Keratinocyte (primary cell): ENCODE measurements at regions not wholly inside any gene's neighbourhood (a gene's known extent, or its start where the extent isn't known, plus 50 kb on each side); places are given as distances from the start of the nearest gene placed in this dataset.
"Not testable (repeated sequence)": the region's sequence is repeated elsewhere in the genome, so short reads cannot be mapped to it uniquely, and the experiment has no call there.

ENCODE experiments used
- DNase-seq: peaks from one replicate; pipeline ENCODE4 v3.0.0-alpha.2; 2011; ENCODE audit warnings: low read depth, missing footprints, low spot score
- FAIRE-seq: peaks from 2 replicates; lab custom pipeline; 2011; peaks lifted over from hg19 to GRCh38; lab: Jason Lieb, UNC
- H2AFZ ChIP-seq: 2 replicates; pipeline ENCODE4 v1.6.0; 2012; ENCODE audit warnings: low read length, control low read depth, inconsistent platforms; ENCODE audit not compliant: control insufficient read depth
- H3K27ac ChIP-seq: 2 replicates; pipeline ENCODE4 v1.5.1; 2011; ENCODE audit warnings: low read length; ENCODE audit not compliant: control insufficient read depth, insufficient read depth
- H3K27me3 ChIP-seq: 3 replicates; pipeline ENCODE4 v1.6.0; 2011; ENCODE audit warnings: low read length; ENCODE audit not compliant: control insufficient read depth, insufficient read depth; ENCODE audit errors: extremely low read depth
- H3K36me3 ChIP-seq, 2 experiments: 2 replicates in 1 of 2; 3 replicates in 1 of 2; pipeline ENCODE4 v1.5.1; 2011; ENCODE audit warnings: low read length in 2 of 2, mild to moderate bottlenecking in 1 of 2; ENCODE audit not compliant: control insufficient read depth in 2 of 2, insufficient read depth in 2 of 2; ENCODE audit errors: extremely low read depth in 1 of 2
- H3K4me1 ChIP-seq: 3 replicates; pipeline ENCODE4 v1.5.1; 2011; ENCODE audit warnings: low read length; ENCODE audit not compliant: control insufficient read depth, insufficient read depth; ENCODE audit errors: extremely low read depth
- H3K4me2 ChIP-seq: 3 replicates; pipeline ENCODE4 v1.6.0; 2011; ENCODE audit warnings: low read depth, low read length; ENCODE audit not compliant: control insufficient read depth, insufficient read depth; ENCODE audit errors: extremely low read depth
- H3K4me3 ChIP-seq, 3 experiments: fragments of 200-600 bp in 1 of 3; sonication (generic) in 1 of 3; 2 replicates in 2 of 3; 3 replicates in 1 of 3; pipeline ENCODE4 v1.5.1; 2011 to 2016; ENCODE audit warnings: low read length in 3 of 3, mild to moderate bottlenecking in 3 of 3, control low read depth in 2 of 3, inconsistent platforms in 1 of 3, low read depth in 1 of 3, mixed read lengths in 1 of 3, mixed run types in 1 of 3, moderate library complexity in 1 of 3; ENCODE audit not compliant: control insufficient read depth in 2 of 3, insufficient read depth in 2 of 3; ENCODE audit errors: extremely low read depth in 1 of 3
- H3K79me2 ChIP-seq: 2 replicates; pipeline ENCODE4 v1.6.0; 2012; ENCODE audit warnings: low read length; ENCODE audit not compliant: control insufficient read depth, insufficient read depth
- H3K9ac ChIP-seq: 3 replicates; pipeline ENCODE4 v1.6.0; 2011; ENCODE audit warnings: low read length; ENCODE audit not compliant: control insufficient read depth, insufficient read depth; ENCODE audit errors: extremely low read depth
- H3K9me1 ChIP-seq: 3 replicates; pipeline ENCODE4 v1.6.0; 2011; ENCODE audit warnings: low read length; ENCODE audit not compliant: control insufficient read depth, insufficient read depth; ENCODE audit errors: extremely low read depth
- H3K9me3 ChIP-seq: 2 replicates; pipeline ENCODE4 v1.5.1; 2012; ENCODE audit warnings: low read depth, low read length; ENCODE audit not compliant: control insufficient read depth
- H4K20me1 ChIP-seq: 3 replicates; pipeline ENCODE4 v1.6.0; 2011; ENCODE audit warnings: low read length; ENCODE audit not compliant: control insufficient read depth, insufficient read depth; ENCODE audit errors: extremely low read depth
- CTCF ChIP-seq, 3 experiments: IDR thresholded peaks in 1 of 3; conservative IDR thresholded peaks in 1 of 3; optimal IDR thresholded peaks in 1 of 3; 2 replicates in 2 of 3; 3 replicates in 1 of 3; pipeline versions ENCODE3 to v1.5.1; 2011; ENCODE audit warnings: low read length in 3 of 3, mild to moderate bottlenecking in 3 of 3, moderate library complexity in 2 of 3, control low read depth in 1 of 3, inconsistent platforms in 1 of 3; ENCODE audit not compliant: insufficient read depth in 2 of 3; ENCODE audit errors: extremely low read depth in 1 of 3
- EZH2 ChIP-seq: IDR thresholded peaks from one replicate; pipeline ENCODE4 v1.6.1; 2012; ENCODE audit warnings: inconsistent platforms, mild to moderate bottlenecking, low read length, moderate library complexity
- dilution Hi-C: fragments of 300-500 bp; cut with MboI; formaldehyde crosslinking; loops from one replicate; pipeline ENCODE4 v1.7.0; 2020; ENCODE audit warnings: low sequenced_read_pairs; ENCODE audit not compliant: extremely low pct_ligation_motif_present

- DNase-seq (no peak), FAIRE-seq (peak; percentile 66)
- no peaks in the 10 kb centered on the region for H3K9me3 ChIP-seq
- no peaks in the 10 kb centered on the region for H3K79me2 ChIP-seq
- no peaks in the 10 kb centered on the region for H3K36me3 ChIP-seq
- dilution Hi-C loops = no loop called here
- peak overlapping the region; percentile 91 for H3K4me2 ChIP-seq
- TF ChIP-seq EZH2 (no peak), CTCF (optimal IDR thresholded peaks at IDR 0.05 in 1 of 3, IDR thresholded peaks at IDR 0.05 in 1 of 3, conservative IDR thresholded peaks at IDR 0.05 in 1 of 3; ENCODE audit: extremely low read depth in 1 of 3, insufficient read depth in 2 of 3, low read length in 3 of 3) (no peak)
- H3K27ac ChIP-seq = peak overlapping the region; percentile 36
- H3K27me3 ChIP-seq = no peaks in the 10 kb centered on the region
- H2AFZ ChIP-seq = peak overlapping the region; percentile 92
- H4K20me1 ChIP-seq = no peaks in the 10 kb centered on the region
- no peaks in the 10 kb centered on the region for H3K9me1 ChIP-seq
- H3K9ac ChIP-seq = peak overlapping the region; percentile 19
- H3K4me1 ChIP-seq = peaks cover 8% of the 10 kb centered on the region
- peak overlapping the region; percentile 4 to 60 (median 53) for H3K4me3 ChIP-seq
These were observed 126.4 kb downstream of the USP22 start for GRCh38 chr17:20916383-20916782.

DNA sequence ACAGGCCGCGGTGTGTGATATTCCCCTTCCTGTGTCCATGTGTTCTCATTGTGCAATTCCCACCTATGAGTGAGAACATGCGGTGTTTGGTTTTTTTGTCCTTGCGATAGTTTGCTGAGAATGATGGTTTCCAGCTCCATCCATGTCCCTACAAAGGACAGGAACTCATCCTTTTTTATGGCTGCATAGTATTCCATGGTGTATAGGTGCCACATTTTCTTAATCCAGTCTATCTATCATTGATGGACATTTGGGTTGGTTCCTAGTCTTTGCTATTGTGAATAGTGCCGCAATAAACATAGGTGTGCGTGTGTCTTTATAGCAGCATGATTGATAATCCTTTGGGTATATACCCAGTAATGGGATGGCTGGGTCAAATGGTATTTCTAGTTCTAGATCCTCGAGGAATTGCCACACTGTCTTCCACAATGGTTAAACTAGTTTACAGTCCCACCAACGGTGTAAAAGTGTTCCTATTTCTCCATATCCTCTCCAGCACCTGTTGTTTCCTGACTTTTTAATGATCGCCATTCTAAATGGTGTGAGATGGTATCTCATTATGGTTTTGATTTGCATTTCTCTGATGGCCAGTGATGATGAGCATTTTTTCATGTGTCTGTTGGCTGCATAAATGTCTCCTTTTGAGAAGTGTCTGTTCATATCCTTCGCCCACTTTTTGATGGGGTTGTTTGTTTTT is 125.1 kb downstream of the USP22 start:
- H4K20me1 ChIP-seq, H3K9me1 ChIP-seq, dilution Hi-C loops, H3K36me3 ChIP-seq, H3K27me3 ChIP-seq, H3K4me2 ChIP-seq, H3K27ac ChIP-seq, DNase-seq, H3K79me2 ChIP-seq, H3K4me3 ChIP-seq, H3K4me1 ChIP-seq, H3K9me3 ChIP-seq, H3K9ac ChIP-seq, H2AFZ ChIP-seq, FAIRE-seq: not testable (repeated sequence)
